Uterus (tissue), 2 donors: ENCODE measurements at regions not wholly inside any gene's neighbourhood (a gene's known extent, or its start where the extent isn't known, plus 50 kb on each side); places are given as distances from the start of the nearest gene placed in this dataset.

Source experiments
- POLR2A ChIP-seq, 2 donors: fragments of 450-650 bp; IDR thresholded peaks; one replicate each; pipeline ENCODE4 v1.6.1; 2016; ENCODE audit warnings: antibody characterized with exemption in 2 of 2, mild to moderate bottlenecking in 1 of 2, moderate library complexity in 1 of 2
- TF ChIP-seq, protein P1 (sequence below), 4 experiments: fragments of 200-600 bp in 2 of 4; fragments of 450-650 bp in 2 of 4; sonication (generic) in 2 of 4; IDR thresholded peaks; one replicate each; pipeline ENCODE4 v1.5.1; 2016 to 2019; ENCODE audit warnings: antibody characterized with exemption in 4 of 4, mild to moderate bottlenecking in 2 of 4, moderate library complexity in 1 of 4

DNA sequence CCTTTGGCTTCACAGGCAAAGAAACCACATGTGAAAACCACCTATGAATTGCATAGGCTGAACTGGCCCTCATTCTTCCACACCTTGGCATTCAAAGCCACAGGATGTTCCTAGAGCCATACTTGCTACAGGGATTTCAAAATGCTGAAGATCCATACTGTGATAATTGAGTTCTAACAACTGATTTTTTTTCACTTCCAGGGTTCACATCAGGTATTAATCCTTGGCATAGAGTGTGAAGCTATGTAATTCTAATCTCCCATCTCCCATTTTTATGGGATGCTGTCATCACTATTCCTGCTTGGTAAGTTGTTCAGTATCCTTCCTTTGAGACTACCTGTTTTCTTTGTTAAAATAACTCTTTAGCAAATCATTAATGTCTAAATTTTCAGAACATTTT is 1569.2 kb upstream of the ADGRL3 start:
- TF ChIP-seq, protein P1, sequence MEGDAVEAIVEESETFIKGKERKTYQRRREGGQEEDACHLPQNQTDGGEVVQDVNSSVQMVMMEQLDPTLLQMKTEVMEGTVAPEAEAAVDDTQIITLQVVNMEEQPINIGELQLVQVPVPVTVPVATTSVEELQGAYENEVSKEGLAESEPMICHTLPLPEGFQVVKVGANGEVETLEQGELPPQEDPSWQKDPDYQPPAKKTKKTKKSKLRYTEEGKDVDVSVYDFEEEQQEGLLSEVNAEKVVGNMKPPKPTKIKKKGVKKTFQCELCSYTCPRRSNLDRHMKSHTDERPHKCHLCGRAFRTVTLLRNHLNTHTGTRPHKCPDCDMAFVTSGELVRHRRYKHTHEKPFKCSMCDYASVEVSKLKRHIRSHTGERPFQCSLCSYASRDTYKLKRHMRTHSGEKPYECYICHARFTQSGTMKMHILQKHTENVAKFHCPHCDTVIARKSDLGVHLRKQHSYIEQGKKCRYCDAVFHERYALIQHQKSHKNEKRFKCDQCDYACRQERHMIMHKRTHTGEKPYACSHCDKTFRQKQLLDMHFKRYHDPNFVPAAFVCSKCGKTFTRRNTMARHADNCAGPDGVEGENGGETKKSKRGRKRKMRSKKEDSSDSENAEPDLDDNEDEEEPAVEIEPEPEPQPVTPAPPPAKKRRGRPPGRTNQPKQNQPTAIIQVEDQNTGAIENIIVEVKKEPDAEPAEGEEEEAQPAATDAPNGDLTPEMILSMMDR (IDR thresholded peaks at IDR 0.05) = no peak
- TF ChIP-seq POLR2A (IDR thresholded peaks at IDR 0.05) = no peak
